ENCODE measurements at regions not wholly inside any gene's neighbourhood (a gene's known extent, or its start where the extent isn't known, plus 50 kb on each side); places are given as distances from the start of the nearest gene placed in this dataset.
A peak's percentile ranks its signal among the peaks of the same experiment; 100 is the strongest.

GRCh38 chr3:44070841-44071546, 170.7 kb upstream of the TOPAZ1 start:
- no peak overlapping the region for H3K4me3 ChIP-seq (ENCODE audit: low read depth, low read length)
- no peak for TF ChIP-seq CTCF (IDR thresholded peaks at IDR 0.05; ENCODE audit: insufficient read depth, low read depth, low read length)
- DNase-seq (ENCODE audit: low read depth) = no peak

GRCh38 chr3:44072601-44073540, 168.8 kb upstream of the TOPAZ1 start:
- DNase-seq (ENCODE audit: low read depth) = no peak
- no peak for TF ChIP-seq CTCF (IDR thresholded peaks at IDR 0.05; ENCODE audit: insufficient read depth, low read depth, low read length)
- no peak overlapping the region for H3K4me3 ChIP-seq (ENCODE audit: low read depth, low read length)

GRCh38 chr3:44074181-44074580, 167.5 kb upstream of the TOPAZ1 start:
- no peak for DNase-seq (ENCODE audit: low read depth)
- no peak for TF ChIP-seq CTCF (IDR thresholded peaks at IDR 0.05; ENCODE audit: insufficient read depth, low read depth, low read length)
- H3K4me3 ChIP-seq (ENCODE audit: low read depth, low read length) = no peak overlapping the region

- no peak for TF ChIP-seq CTCF (IDR thresholded peaks at IDR 0.05; ENCODE audit: insufficient read depth, low read depth, low read length)
- no peak overlapping the region for H3K4me3 ChIP-seq (ENCODE audit: low read depth, low read length)
- no peak for DNase-seq (ENCODE audit: low read depth)
Observed at GRCh38 chr3:44076221-44076829, 165.4 kb upstream of the TOPAZ1 start.

- DNase-seq (ENCODE audit: low read depth) = no peak
- peak; percentile 16 for TF ChIP-seq CTCF (IDR thresholded peaks at IDR 0.05; ENCODE audit: insufficient read depth, low read depth, low read length)
Observed at GRCh38 chr3:44077267-44077666, 164.4 kb upstream of the TOPAZ1 start.

GRCh38 chr3:44078863-44079262, 162.8 kb upstream of the TOPAZ1 start:
- no peak for TF ChIP-seq CTCF (IDR thresholded peaks at IDR 0.05; ENCODE audit: insufficient read depth, low read depth, low read length)
- no peak for DNase-seq (ENCODE audit: low read depth)
- no peak overlapping the region for H3K4me3 ChIP-seq (ENCODE audit: low read depth, low read length)

More at GRCh38 chr3:44077267-44077666, 164.4 kb upstream of the TOPAZ1 start:
- no peak overlapping the region for H3K4me3 ChIP-seq (ENCODE audit: low read depth, low read length)

All from fibroblast of villous mesenchyme (primary cell).